ENCODE measurements at regions not wholly inside any gene's neighbourhood (a gene's known extent, or its start where the extent isn't known, plus 50 kb on each side); places are given as distances from the start of the nearest gene placed in this dataset.

- no peak overlapping the region for H3K4ac ChIP-seq (ENCODE audit: low read depth, low read length)
- WGBS (ENCODE audit: extremely low coverage, insufficient coverage, insufficient read length) = no CpG with 5 or more reads among the region's 5 CpGs
- H2BK12ac ChIP-seq (ENCODE audit: low read length) = no peak overlapping the region
Observed at GRCh38 chr3:22729212-22729611, 473.9 kb upstream of the UBE2E2 start.

GRCh38 chr3:22729981-22730380 is 473.1 kb upstream of the UBE2E2 start:
- Histone ChIP-seq H3K4me3 (ENCODE audit: low read depth, low read length) (no peak overlapping the region), H2AK5ac (ENCODE audit: low read length) (no peak overlapping the region), H3K18ac (ENCODE audit: low read length) (no peak overlapping the region), H3K14ac (ENCODE audit: low read length) (no peak overlapping the region), H3K4me2 (ENCODE audit: low read length) (no peak overlapping the region), H2BK12ac (ENCODE audit: low read length) (no peak overlapping the region), H3K79me2 (ENCODE audit: control insufficient read depth, insufficient read depth, low read length, poor library complexity) (no peaks in the 10 kb centered on the region), H3K27me3 (ENCODE audit: insufficient read depth, low read length) (no peaks in the 10 kb centered on the region), H3K9me3 (ENCODE audit: insufficient read depth, low read depth, low read length) (peaks cover 4% of the 10 kb centered on the region), H3K23ac (ENCODE audit: low read length) (no peak overlapping the region), H2BK120ac (ENCODE audit: insufficient read depth, low read length, poor library complexity) (no peak overlapping the region), H2BK5ac (ENCODE audit: low read depth, low read length, poor library complexity) (no peak overlapping the region), H4K12ac (ENCODE audit: low read depth, low read length) (no peak overlapping the region), H4K91ac (ENCODE audit: low read depth, low read length) (no peak overlapping the region), H3K4ac (ENCODE audit: low read depth, low read length) (no peak overlapping the region), H3K36me3 (ENCODE audit: control insufficient read depth in 1 of 2, insufficient read depth in 2 of 2, low read length in 2 of 2) (no peaks in the 10 kb centered on the region), H3K4me1 (ENCODE audit: control insufficient read depth in 1 of 2, insufficient read depth in 2 of 2, low read length in 2 of 2) (peaks cover 6 to 8% of the 10 kb centered on the region in 2 experiments), H2AFZ (ENCODE audit: insufficient read depth, low read length, poor library complexity) (no peak overlapping the region), H3K79me1 (ENCODE audit: low read length) (peaks cover 15% of the 10 kb centered on the region), H3K9ac (ENCODE audit: low read length) (no peak overlapping the region), H4K8ac (ENCODE audit: low read depth, low read length) (no peak overlapping the region), H3K27ac (ENCODE audit: low read depth, low read length) (no peak overlapping the region)
- peak in 1 of 2 donors; percentile 48 for DNase-seq
- WGBS (ENCODE audit: extremely low coverage, insufficient coverage, insufficient read length) = no CpG with 5 or more reads among the region's 1 CpG

More at GRCh38 chr3:22729212-22729611, 473.9 kb upstream of the UBE2E2 start:
- no peak overlapping the region for H4K12ac ChIP-seq (ENCODE audit: low read depth, low read length)
- no peak overlapping the region for H2BK5ac ChIP-seq (ENCODE audit: low read depth, low read length, poor library complexity)
- H4K91ac ChIP-seq (ENCODE audit: low read depth, low read length) = peak overlapping the region; percentile 52
- H2BK120ac ChIP-seq (ENCODE audit: insufficient read depth, low read length, poor library complexity) = no peak overlapping the region
- H2AK5ac ChIP-seq (ENCODE audit: low read length) = no peak overlapping the region
- no peak overlapping the region for H3K9ac ChIP-seq (ENCODE audit: low read length)
- no peak overlapping the region for H3K27ac ChIP-seq (ENCODE audit: low read depth, low read length)
- no peak overlapping the region for H3K14ac ChIP-seq (ENCODE audit: low read length)
- H3K9me3 ChIP-seq (ENCODE audit: insufficient read depth, low read depth, low read length) = peaks cover 4% of the 10 kb centered on the region
- no peaks in the 10 kb centered on the region for H3K79me2 ChIP-seq (ENCODE audit: control insufficient read depth, insufficient read depth, low read length, poor library complexity)
- no peak overlapping the region for H3K23ac ChIP-seq (ENCODE audit: low read length)
- no peak overlapping the region for H4K8ac ChIP-seq (ENCODE audit: low read depth, low read length)
- H3K27me3 ChIP-seq (ENCODE audit: insufficient read depth, low read length) = no peaks in the 10 kb centered on the region
- H3K18ac ChIP-seq (ENCODE audit: low read length) = no peak overlapping the region
- peak in 1 of 2 donors; percentile 23 for DNase-seq
- no peak overlapping the region for H2AFZ ChIP-seq (ENCODE audit: insufficient read depth, low read length, poor library complexity)
- H3K36me3 ChIP-seq (ENCODE audit: control insufficient read depth in 1 of 2, insufficient read depth in 2 of 2, low read length in 2 of 2) = no peaks in the 10 kb centered on the region
- peaks cover 6 to 8% of the 10 kb centered on the region in 2 experiments for H3K4me1 ChIP-seq (ENCODE audit: control insufficient read depth in 1 of 2, insufficient read depth in 2 of 2, low read length in 2 of 2)
- no peak overlapping the region for H3K4me3 ChIP-seq (ENCODE audit: low read depth, low read length)
- peaks cover 12% of the 10 kb centered on the region for H3K79me1 ChIP-seq (ENCODE audit: low read length)
- no peak overlapping the region for H3K4me2 ChIP-seq (ENCODE audit: low read length)

- DNase-seq = peak in 1 of 2 donors; percentile 42
- Histone ChIP-seq H4K8ac (ENCODE audit: low read depth, low read length) (no peak overlapping the region), H2AK5ac (ENCODE audit: low read length) (no peak overlapping the region), H2AFZ (ENCODE audit: insufficient read depth, low read length, poor library complexity) (no peak overlapping the region), H3K9me3 (ENCODE audit: insufficient read depth, low read depth, low read length) (peaks cover 4% of the 10 kb centered on the region), H3K27ac (ENCODE audit: low read depth, low read length) (no peak overlapping the region), H4K12ac (ENCODE audit: low read depth, low read length) (no peak overlapping the region), H3K18ac (ENCODE audit: low read length) (no peak overlapping the region), H3K4ac (ENCODE audit: low read depth, low read length) (no peak overlapping the region), H3K23ac (ENCODE audit: low read length) (no peak overlapping the region), H2BK12ac (ENCODE audit: low read length) (no peak overlapping the region), H2BK5ac (ENCODE audit: low read depth, low read length, poor library complexity) (no peak overlapping the region), H3K36me3 (ENCODE audit: control insufficient read depth in 1 of 2, insufficient read depth in 2 of 2, low read length in 2 of 2) (no peaks in the 10 kb centered on the region), H3K4me1 (ENCODE audit: control insufficient read depth in 1 of 2, insufficient read depth in 2 of 2, low read length in 2 of 2) (peaks cover 6 to 8% of the 10 kb centered on the region in 2 experiments), H3K79me2 (ENCODE audit: control insufficient read depth, insufficient read depth, low read length, poor library complexity) (no peaks in the 10 kb centered on the region), H3K79me1 (ENCODE audit: low read length) (peaks cover 15% of the 10 kb centered on the region), H3K4me3 (ENCODE audit: low read depth, low read length) (no peak overlapping the region), H3K27me3 (ENCODE audit: insufficient read depth, low read length) (no peaks in the 10 kb centered on the region), H3K14ac (ENCODE audit: low read length) (no peak overlapping the region), H2BK120ac (ENCODE audit: insufficient read depth, low read length, poor library complexity) (no peak overlapping the region), H3K4me2 (ENCODE audit: low read length) (no peak overlapping the region), H4K91ac (ENCODE audit: low read depth, low read length) (no peak overlapping the region), H3K9ac (ENCODE audit: low read length) (no peak overlapping the region)
- WGBS (ENCODE audit: extremely low coverage, insufficient coverage, insufficient read length) = no CpG with 5 or more reads among the region's 1 CpG
Observed at GRCh38 chr3:22730701-22731100, 472.4 kb upstream of the UBE2E2 start.

GRCh38 chr3:22731901-22732300 is 471.2 kb upstream of the UBE2E2 start:
- Histone ChIP-seq H3K27ac (ENCODE audit: low read depth, low read length) (peak overlapping the region; percentile 53), H2BK120ac (ENCODE audit: insufficient read depth, low read length, poor library complexity) (peak overlapping the region; percentile 89), H4K8ac (ENCODE audit: low read depth, low read length) (peak overlapping the region; percentile 24), H3K4me1 (ENCODE audit: control insufficient read depth in 1 of 2, insufficient read depth in 2 of 2, low read length in 2 of 2) (peaks cover 6 to 10% of the 10 kb centered on the region in 2 experiments), H3K79me2 (ENCODE audit: control insufficient read depth, insufficient read depth, low read length, poor library complexity) (no peaks in the 10 kb centered on the region), H3K9me3 (ENCODE audit: insufficient read depth, low read depth, low read length) (peaks cover 4% of the 10 kb centered on the region), H2BK5ac (ENCODE audit: low read depth, low read length, poor library complexity) (peak overlapping the region; percentile 78), H2AFZ (ENCODE audit: insufficient read depth, low read length, poor library complexity) (peak overlapping the region; percentile 23), H3K18ac (ENCODE audit: low read length) (peak overlapping the region; percentile 23), H3K4ac (ENCODE audit: low read depth, low read length) (peak overlapping the region; percentile 77), H3K79me1 (ENCODE audit: low read length) (peaks cover 15% of the 10 kb centered on the region), H3K9ac (ENCODE audit: low read length) (no peak overlapping the region), H3K4me3 (ENCODE audit: low read depth, low read length) (no peak overlapping the region), H3K27me3 (ENCODE audit: insufficient read depth, low read length) (no peaks in the 10 kb centered on the region), H4K12ac (ENCODE audit: low read depth, low read length) (no peak overlapping the region), H3K4me2 (ENCODE audit: low read length) (no peak overlapping the region), H2BK12ac (ENCODE audit: low read length) (peak overlapping the region; percentile 98), H3K23ac (ENCODE audit: low read length) (no peak overlapping the region), H3K14ac (ENCODE audit: low read length) (peak overlapping the region; percentile 75), H4K91ac (ENCODE audit: low read depth, low read length) (peak overlapping the region; percentile 94), H3K36me3 (ENCODE audit: control insufficient read depth in 1 of 2, insufficient read depth in 2 of 2, low read length in 2 of 2) (no peaks in the 10 kb centered on the region), H2AK5ac (ENCODE audit: low read length) (peak overlapping the region; percentile 81)
- no peak for DNase-seq
- no CpG with 5 or more reads among the region's 1 CpG for WGBS (ENCODE audit: extremely low coverage, insufficient coverage, insufficient read length)
